H9 (cell line): ENCODE measurements at regions not wholly inside any gene's neighbourhood (a gene's known extent, or its start where the extent isn't known, plus 50 kb on each side); places are given as distances from the start of the nearest gene placed in this dataset.

ENCODE experiments used
- DNase-seq: peaks from one replicate; pipeline ENCODE4 v3.0.0-alpha.2; 2017
- H2AFZ ChIP-seq: one replicate; pipeline ENCODE4 v1.6.1; 2013; ENCODE audit warnings: mild to moderate bottlenecking, low read length, control low read depth, moderate library complexity
- H2AK5ac ChIP-seq: 2 replicates; pipeline ENCODE4 v1.6.1; 2013; ENCODE audit warnings: low read length, control low read depth, mixed read lengths; ENCODE audit not compliant: insufficient read length
- H2BK120ac ChIP-seq: one replicate; pipeline ENCODE4 v1.6.1; 2013; ENCODE audit warnings: low read depth, mild to moderate bottlenecking, low read length, control low read depth, inconsistent platforms; ENCODE audit not compliant: poor library complexity, severe bottlenecking
- H2BK12ac ChIP-seq: 2 replicates; pipeline ENCODE4 v1.6.1; 2013; ENCODE audit warnings: low read length, control low read depth, mixed read lengths, low read depth; ENCODE audit not compliant: insufficient read length
- H2BK15ac ChIP-seq: 2 replicates; pipeline ENCODE4 v1.6.1; 2013; ENCODE audit warnings: low read depth, low read length, control low read depth
- H2BK20ac ChIP-seq: one replicate; pipeline ENCODE4 v1.6.1; 2013; ENCODE audit warnings: low read depth, mild to moderate bottlenecking, low read length, control low read depth, inconsistent platforms; ENCODE audit not compliant: poor library complexity, severe bottlenecking
- H2BK5ac ChIP-seq: 2 replicates; pipeline ENCODE4 v1.6.1; 2013; ENCODE audit warnings: low read length, control low read depth, mixed read lengths; ENCODE audit not compliant: insufficient read length
- H3K14ac ChIP-seq: 2 replicates; pipeline ENCODE4 v1.6.1; 2013; ENCODE audit warnings: low read length, control low read depth; ENCODE audit not compliant: insufficient read depth
- H3K18ac ChIP-seq: 2 replicates; pipeline ENCODE4 v1.6.1; 2013; ENCODE audit warnings: low read depth, mild to moderate bottlenecking, mixed read lengths, low read length, control low read depth; ENCODE audit not compliant: insufficient read length
- H3K23ac ChIP-seq: 2 replicates; pipeline ENCODE4 v1.6.1; 2013; ENCODE audit warnings: low read length, control low read depth, mixed read lengths, low read depth; ENCODE audit not compliant: insufficient read length
- H3K23me2 ChIP-seq: 2 replicates; pipeline ENCODE4 v1.6.1; 2013; ENCODE audit warnings: low read depth, mild to moderate bottlenecking, mixed read lengths, low read length, control low read depth; ENCODE audit not compliant: insufficient read length, poor library complexity, severe bottlenecking
- H3K27ac ChIP-seq: 2 replicates; pipeline ENCODE4 v1.5.1; 2013; ENCODE audit warnings: low read length, control low read depth, mixed read lengths, low read depth; ENCODE audit not compliant: insufficient read length
- H3K27me3 ChIP-seq: 2 replicates; pipeline ENCODE4 v1.6.1; 2013; ENCODE audit warnings: low read length, control low read depth, inconsistent platforms; ENCODE audit not compliant: insufficient read depth
- H3K4ac ChIP-seq: 2 replicates; pipeline ENCODE4 v1.6.1; 2013; ENCODE audit warnings: low read depth, mild to moderate bottlenecking, control low read depth, inconsistent platforms, low read length, moderate library complexity
- H3K4me1 ChIP-seq: 2 replicates; pipeline ENCODE4 v1.6.1; 2013; ENCODE audit warnings: low read length, control low read depth, inconsistent platforms; ENCODE audit not compliant: insufficient read depth
- H3K4me2 ChIP-seq: 2 replicates; pipeline ENCODE4 v1.6.1; 2013; ENCODE audit warnings: low read length, control low read depth, mixed read lengths; ENCODE audit not compliant: insufficient read length, insufficient read depth
- H3K56ac ChIP-seq: 2 replicates; pipeline ENCODE4 v1.6.1; 2013; ENCODE audit warnings: low read depth, mild to moderate bottlenecking, mixed read lengths, low read length, control low read depth; ENCODE audit not compliant: insufficient read length
- H3K79me1 ChIP-seq: 2 replicates; pipeline ENCODE4 v1.6.1; 2013; ENCODE audit warnings: low read depth, mild to moderate bottlenecking, moderate library complexity, low read length, control low read depth, inconsistent platforms; ENCODE audit not compliant: insufficient read depth, poor library complexity, severe bottlenecking
- H3K79me2 ChIP-seq: 2 replicates; pipeline ENCODE4 v1.6.1; 2013; ENCODE audit warnings: low read length, control low read depth, inconsistent platforms; ENCODE audit not compliant: insufficient read depth
- H3K9ac ChIP-seq: 2 replicates; pipeline ENCODE4 v1.6.1; 2013; ENCODE audit warnings: low read length, control low read depth, mixed read lengths; ENCODE audit not compliant: insufficient read length; ENCODE audit errors: extremely low read depth
- H3K9me3 ChIP-seq: one replicate; pipeline ENCODE4 v1.6.1; 2013; ENCODE audit warnings: low read depth, low read length, inconsistent platforms; ENCODE audit not compliant: control insufficient read depth
- H3T11ph ChIP-seq: one replicate; pipeline ENCODE4 v1.6.1; 2013; ENCODE audit warnings: mild to moderate bottlenecking, low read length, control low read depth, inconsistent platforms
- H4K20me1 ChIP-seq: one replicate; pipeline ENCODE4 v1.6.1; 2013; ENCODE audit not compliant: control insufficient read depth, insufficient read length, insufficient read depth
- H4K5ac ChIP-seq: 2 replicates; pipeline ENCODE4 v1.6.1; 2013; ENCODE audit warnings: low read depth, mild to moderate bottlenecking, mixed read lengths, low read length, control low read depth; ENCODE audit not compliant: insufficient read length
- H4K8ac ChIP-seq: replicated peaks from 2 replicates; pipeline ENCODE4 v1.6.1; 2013; ENCODE audit warnings: low read length, control low read depth, mixed read lengths, low read depth; ENCODE audit not compliant: insufficient read length
- H4K91ac ChIP-seq: 2 replicates; pipeline ENCODE4 v1.6.1; 2013; ENCODE audit warnings: low read depth, mild to moderate bottlenecking, moderate library complexity, mixed read lengths, low read length, control low read depth; ENCODE audit not compliant: insufficient read length
- H3K27ac Mint-ChIP-seq, 3 experiments: 2 replicates in 2 of 3; 3 replicates in 1 of 3; pipeline ENCODE4 v1.8.0; 2020 to 2021; ENCODE audit warnings: mixed read lengths in 3 of 3, mild to moderate bottlenecking in 1 of 3, moderate library complexity in 1 of 3
- H3K27me3 Mint-ChIP-seq: 2 replicates; pipeline ENCODE4 v1.8.0; 2021; ENCODE audit warnings: low read depth, mild to moderate bottlenecking, moderate library complexity, mixed read lengths
- H3K36me3 Mint-ChIP-seq, 3 experiments: 2 replicates in 2 of 3; 3 replicates in 1 of 3; pipeline ENCODE4 v1.8.0; 2020 to 2021; ENCODE audit warnings: low read depth in 3 of 3, mixed read lengths in 3 of 3; ENCODE audit not compliant: insufficient read depth in 1 of 3
- H3K4me1 Mint-ChIP-seq, 2 experiments: 2 replicates each; pipeline ENCODE4 v1.8.0; 2020; ENCODE audit warnings: mixed read lengths in 2 of 2
- H3K4me3 Mint-ChIP-seq, 2 experiments: 2 replicates in 1 of 2; 3 replicates in 1 of 2; pipeline ENCODE4 v1.8.0; 2020 to 2021; ENCODE audit warnings: mild to moderate bottlenecking in 2 of 2, mixed read lengths in 2 of 2, moderate library complexity in 1 of 2
- H3K9me3 Mint-ChIP-seq, 2 experiments: 2 replicates in 1 of 2; 3 replicates in 1 of 2; pipeline ENCODE4 v1.8.0; 2020; ENCODE audit warnings: mild to moderate bottlenecking in 2 of 2, mixed read lengths in 2 of 2, moderate library complexity in 1 of 2
- WGBS: extraction: QIAGEN DNeasy Blood & Tissue Kit; methylation state at CpG from one replicate; pipeline ENCODE4 v1.1.7; 2013; ENCODE audit warnings: missing lambda C conversion rate, low lambda C conversion rate, mixed read lengths; ENCODE audit not compliant: insufficient read length; ENCODE audit errors: extremely low coverage; 5-methylcytosine and 5-hydroxymethylcytosine counted together
- TF ChIP-seq, protein P1 (sequence below): fragments of 200-600 bp; sonication (generic); conservative IDR thresholded peaks from 3 replicates; pipeline ENCODE4 v1.8.0; 2021; ENCODE audit warnings: antibody characterized with exemption, mild to moderate bottlenecking

- no peak overlapping the region for H2BK120ac ChIP-seq
- H2BK15ac ChIP-seq, result no peak overlapping the region
- no peaks in the 10 kb centered on the region for H3K9me3 ChIP-seq
- no peak overlapping the region for H2BK5ac ChIP-seq
- no peak overlapping the region for H3K4ac ChIP-seq
- H3K18ac ChIP-seq, result no peak overlapping the region
- TF ChIP-seq, protein P1, sequence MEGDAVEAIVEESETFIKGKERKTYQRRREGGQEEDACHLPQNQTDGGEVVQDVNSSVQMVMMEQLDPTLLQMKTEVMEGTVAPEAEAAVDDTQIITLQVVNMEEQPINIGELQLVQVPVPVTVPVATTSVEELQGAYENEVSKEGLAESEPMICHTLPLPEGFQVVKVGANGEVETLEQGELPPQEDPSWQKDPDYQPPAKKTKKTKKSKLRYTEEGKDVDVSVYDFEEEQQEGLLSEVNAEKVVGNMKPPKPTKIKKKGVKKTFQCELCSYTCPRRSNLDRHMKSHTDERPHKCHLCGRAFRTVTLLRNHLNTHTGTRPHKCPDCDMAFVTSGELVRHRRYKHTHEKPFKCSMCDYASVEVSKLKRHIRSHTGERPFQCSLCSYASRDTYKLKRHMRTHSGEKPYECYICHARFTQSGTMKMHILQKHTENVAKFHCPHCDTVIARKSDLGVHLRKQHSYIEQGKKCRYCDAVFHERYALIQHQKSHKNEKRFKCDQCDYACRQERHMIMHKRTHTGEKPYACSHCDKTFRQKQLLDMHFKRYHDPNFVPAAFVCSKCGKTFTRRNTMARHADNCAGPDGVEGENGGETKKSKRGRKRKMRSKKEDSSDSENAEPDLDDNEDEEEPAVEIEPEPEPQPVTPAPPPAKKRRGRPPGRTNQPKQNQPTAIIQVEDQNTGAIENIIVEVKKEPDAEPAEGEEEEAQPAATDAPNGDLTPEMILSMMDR, result no peak
- H3K27me3 ChIP-seq, result no peaks in the 10 kb centered on the region
- H3K14ac ChIP-seq, result no peak overlapping the region
- H3K23me2 ChIP-seq, result no peaks in the 10 kb centered on the region
- no peak overlapping the region for H2BK20ac ChIP-seq
- no peak overlapping the region for H3K23ac ChIP-seq
- H3K27ac ChIP-seq, result no peak overlapping the region
- no peak overlapping the region for H4K8ac ChIP-seq
- no peak overlapping the region for H2AFZ ChIP-seq
- H3K4me1 ChIP-seq, result no peaks in the 10 kb centered on the region
- Mint-ChIP-seq H3K4me3 (no peak overlapping the region), H3K27ac (no peak overlapping the region; a peak in 1 of 7 replicates), H3K9me3 (peaks cover 0 to 3% of the 10 kb centered on the region in 2 experiments; a peak in 1 of 5 replicates), H3K27me3 (no peaks in the 10 kb centered on the region), H3K36me3 (no peaks in the 10 kb centered on the region), H3K4me1 (peaks cover 0 to 3% of the 10 kb centered on the region in 2 experiments; a peak in 1 of 4 replicates)
- no peaks in the 10 kb centered on the region for H4K20me1 ChIP-seq
- no peaks in the 10 kb centered on the region for H3K79me1 ChIP-seq
- no peak overlapping the region for H4K91ac ChIP-seq
- whole genome bisulfite sequencing, result no CpG with 5 or more reads among the region's 2 CpGs
- DNase-seq, result no peak
- H3K56ac ChIP-seq, result no peak overlapping the region
- no peak overlapping the region for H2AK5ac ChIP-seq
- H3K9ac ChIP-seq, result no peak overlapping the region
- no peaks in the 10 kb centered on the region for H3K79me2 ChIP-seq
- H3T11ph ChIP-seq, result no peak overlapping the region
- H3K4me2 ChIP-seq, result no peak overlapping the region
- H2BK12ac ChIP-seq, result no peak overlapping the region
- H4K5ac ChIP-seq, result no peak overlapping the region
Observed at GRCh38 chr4:162700358-162700757, 466.3 kb downstream of the NAF1 start.
